Activated CD8-positive, alpha-beta memory T cell treated with anti-CD3 and anti-CD28 coated beads for 4 hours (primary cell): ENCODE measurements at regions not wholly inside any gene's neighbourhood (a gene's known extent, or its start where the extent isn't known, plus 50 kb on each side); places are given as distances from the start of the nearest gene placed in this dataset.
"Not testable (repeated sequence)": the region's sequence is repeated elsewhere in the genome, so short reads cannot be mapped to it uniquely, and the experiment has no call there.

Experiments
- DNase-seq, 2 donors: peaks; one replicate each; pipeline ENCODE4 v3.0.0-alpha.2; 2020; ENCODE audit warnings: low read depth in 2 of 2

GRCh38 chr16:16938009-16938408 lies 532.8 kb downstream of the XYLT1 start:
- DNase-seq: no peak

GRCh38 chr16:16938980-16939379 lies 531.8 kb downstream of the XYLT1 start:
- DNase-seq: no peak

GRCh38 chr16:16940351-16940750 lies 530.4 kb downstream of the XYLT1 start:
- DNase-seq: no peak

- not testable (repeated sequence) for DNase-seq
Observed at GRCh38 chr16:16942849-16943248, 527.9 kb downstream of the XYLT1 start.

- DNase-seq: no peak
Observed at GRCh38 chr16:16945207-16945606, 525.6 kb downstream of the XYLT1 start.

GRCh38 chr16:16956376-16956775 lies 514.4 kb downstream of the XYLT1 start:
- no peak for DNase-seq

- no peak for DNase-seq
Observed at GRCh38 chr16:16960785-16961184, 510.0 kb downstream of the XYLT1 start.

GRCh38 chr16:16966439-16966838 lies 504.3 kb downstream of the XYLT1 start:
- DNase-seq: no peak

- no peak for DNase-seq
Observed at GRCh38 chr16:16971042-16971441, 499.7 kb downstream of the XYLT1 start.

- no peak for DNase-seq
Observed at GRCh38 chr16:16972831-16973230, 497.9 kb downstream of the XYLT1 start.

- no peak for DNase-seq
Observed at GRCh38 chr16:16973707-16974591, 496.8 kb downstream of the XYLT1 start.

GRCh38 chr16:16982614-16983013 lies 488.1 kb downstream of the XYLT1 start:
- DNase-seq: no peak

GRCh38 chr16:16983582-16983981 lies 487.2 kb downstream of the XYLT1 start:
- DNase-seq: no peak

GRCh38 chr16:16984091-16984490 lies 486.7 kb downstream of the XYLT1 start:
- DNase-seq: not testable (repeated sequence)

- no peak for DNase-seq
Observed at GRCh38 chr16:16985707-16986106, 485.1 kb downstream of the XYLT1 start.

GRCh38 chr16:16988963-16989362 lies 481.8 kb downstream of the XYLT1 start:
- DNase-seq: no peak

- DNase-seq: no peak
Observed at GRCh38 chr16:16989368-16989767, 481.4 kb downstream of the XYLT1 start.

GRCh38 chr16:16991711-16992110 lies 479.0 kb downstream of the XYLT1 start:
- DNase-seq: no peak

- no peak for DNase-seq
Observed at GRCh38 chr16:16992975-16993765, 477.6 kb downstream of the XYLT1 start.

GRCh38 chr16:16994831-16995230 lies 475.9 kb downstream of the XYLT1 start:
- no peak for DNase-seq

GRCh38 chr16:16996827-16997226 lies 473.9 kb downstream of the XYLT1 start:
- DNase-seq: no peak

- no peak for DNase-seq
Observed at GRCh38 chr16:16997349-16997748, 473.4 kb downstream of the XYLT1 start.

- no peak for DNase-seq
Observed at GRCh38 chr16:17001471-17001870, 469.3 kb downstream of the XYLT1 start.
